GM23248 (cell line): ENCODE measurements at regions not wholly inside any gene's neighbourhood (a gene's known extent, or its start where the extent isn't known, plus 50 kb on each side); places are given as distances from the start of the nearest gene placed in this dataset.

Source experiments
- DNase-seq: peaks from one replicate; pipeline ENCODE4 v3.0.0-alpha.2; 2015
- H2AFZ ChIP-seq: fragments of 200-600 bp; sonication (generic); 2 replicates; pipeline ENCODE4 v1.6.1; 2016; ENCODE audit warnings: antibody characterized with exemption
- H3F3A ChIP-seq: fragments of 200-600 bp; sonication (generic); 2 replicates; pipeline ENCODE4 v1.6.1; 2016; ENCODE audit warnings: mild to moderate bottlenecking, antibody characterized with exemption, mixed run types; ENCODE audit not compliant: insufficient read depth
- H3K27ac ChIP-seq: fragments of 200-600 bp; sonication (generic); 2 replicates; pipeline ENCODE4 v1.5.1; 2016; ENCODE audit warnings: mild to moderate bottlenecking
- H3K27me3 ChIP-seq: fragments of 200-600 bp; sonication (generic); replicated peaks from 2 replicates; pipeline ENCODE4 v1.6.1; 2016; ENCODE audit warnings: mild to moderate bottlenecking; ENCODE audit not compliant: insufficient read depth
- H3K36me3 ChIP-seq: fragments of 200-600 bp; sonication (generic); 2 replicates; pipeline ENCODE4 v1.6.1; 2016; ENCODE audit warnings: low read depth, mild to moderate bottlenecking
- H3K4me1 ChIP-seq: fragments of 200-600 bp; sonication (generic); 2 replicates; pipeline ENCODE4 v1.6.1; 2016; ENCODE audit warnings: mild to moderate bottlenecking; ENCODE audit not compliant: insufficient read depth
- H3K4me2 ChIP-seq: fragments of 200-600 bp; sonication (generic); one replicate; pipeline ENCODE4 v1.6.1; 2016; ENCODE audit warnings: mild to moderate bottlenecking; ENCODE audit not compliant: unreplicated experiment
- H3K4me3 ChIP-seq: fragments of 200-600 bp; sonication (generic); 2 replicates; pipeline ENCODE4 v1.5.1; 2016; ENCODE audit warnings: mild to moderate bottlenecking
- H3K79me2 ChIP-seq: fragments of 200-600 bp; sonication (generic); 2 replicates; pipeline ENCODE4 v1.6.1; 2016; ENCODE audit warnings: mild to moderate bottlenecking; ENCODE audit not compliant: insufficient read depth
- H3K9ac ChIP-seq: fragments of 200-600 bp; sonication (generic); 2 replicates; pipeline ENCODE4 v1.6.1; 2016; ENCODE audit warnings: mild to moderate bottlenecking
- H3K9me2 ChIP-seq: fragments of 200-600 bp; sonication (generic); 2 replicates; pipeline ENCODE4 v1.6.1; 2016; ENCODE audit warnings: mixed run types, mild to moderate bottlenecking, moderate library complexity; ENCODE audit not compliant: insufficient read depth
- H3K9me3 ChIP-seq: fragments of 200-600 bp; sonication (generic); one replicate; pipeline ENCODE4 v1.6.1; 2017; ENCODE audit warnings: low read depth
- H4K20me1 ChIP-seq: fragments of 200-600 bp; sonication (generic); 2 replicates; pipeline ENCODE4 v1.6.0; 2016; ENCODE audit not compliant: insufficient read depth
- EZH2 ChIP-seq: fragments of 200-600 bp; sonication (generic); IDR thresholded peaks from 2 replicates; pipeline ENCODE4 v1.6.1; 2018; ENCODE audit warnings: antibody characterized with exemption, mild to moderate bottlenecking; ENCODE audit not compliant: insufficient read depth, poor library complexity, severe bottlenecking
- EZH2phosphoT487 ChIP-seq: fragments of 200-600 bp; sonication (generic); IDR thresholded peaks from 2 replicates; pipeline ENCODE4 v1.6.1; 2018; ENCODE audit warnings: antibody characterized with exemption, moderate library complexity, mild to moderate bottlenecking, low read depth; ENCODE audit not compliant: insufficient read depth
- WGBS, 2 experiments: methylation state at CpG; one replicate each; pipeline ENCODE4 v1.1.6; 2015 to 2017; ENCODE audit warnings: low lambda C conversion rate in 2 of 2, low coverage in 1 of 2; ENCODE audit errors: missing lambda C conversion rate in 2 of 2; 5-methylcytosine and 5-hydroxymethylcytosine counted together
- in situ Hi-C: fragments of 300-500 bp; cut with MboI; formaldehyde crosslinking; loops from 2 replicates; pipeline ENCODE4 v1.15.0; 2020

DNA sequence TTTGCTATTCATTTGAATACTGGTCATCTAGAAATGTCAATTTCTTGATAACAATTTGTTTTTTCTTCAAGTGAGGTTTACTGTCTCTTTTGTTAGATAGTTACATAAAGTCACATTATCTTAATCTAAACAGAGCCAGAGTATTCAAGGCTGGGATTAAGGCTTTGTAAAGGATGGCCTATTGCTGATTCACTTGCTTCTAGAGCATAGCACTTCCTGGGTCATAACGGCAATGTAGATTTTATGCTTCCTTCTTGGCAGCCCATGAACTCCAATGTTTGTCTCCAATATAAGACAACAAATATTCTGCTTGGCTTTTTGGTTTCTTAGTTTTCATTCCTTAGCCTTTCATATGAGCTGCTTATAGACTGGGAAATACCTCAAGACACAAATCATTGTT, 2007.9 kb upstream of the CDH6 start:
- TF ChIP-seq EZH2 (no peak), EZH2phosphoT487 (no peak)
- Histone ChIP-seq H3K9me3 (peaks cover 4% of the 10 kb centered on the region), H3K27ac (no peak overlapping the region), H3K27me3 (no peaks in the 10 kb centered on the region), H2AFZ (no peak overlapping the region), H3K4me2 (no peak overlapping the region), H3K9me2 (no peaks in the 10 kb centered on the region), H3K36me3 (no peaks in the 10 kb centered on the region), H3K4me1 (no peaks in the 10 kb centered on the region), H3K9ac (no peak overlapping the region), H3K4me3 (no peak overlapping the region), H3K79me2 (no peaks in the 10 kb centered on the region), H3F3A (no peaks in the 10 kb centered on the region), H4K20me1 (no peaks in the 10 kb centered on the region)
- 19 to 27% methylated on average over 1 of the region's 1 CpG for WGBS, 2 experiments
- no peak for DNase-seq
- in situ Hi-C loops = no loop called here

DNA sequence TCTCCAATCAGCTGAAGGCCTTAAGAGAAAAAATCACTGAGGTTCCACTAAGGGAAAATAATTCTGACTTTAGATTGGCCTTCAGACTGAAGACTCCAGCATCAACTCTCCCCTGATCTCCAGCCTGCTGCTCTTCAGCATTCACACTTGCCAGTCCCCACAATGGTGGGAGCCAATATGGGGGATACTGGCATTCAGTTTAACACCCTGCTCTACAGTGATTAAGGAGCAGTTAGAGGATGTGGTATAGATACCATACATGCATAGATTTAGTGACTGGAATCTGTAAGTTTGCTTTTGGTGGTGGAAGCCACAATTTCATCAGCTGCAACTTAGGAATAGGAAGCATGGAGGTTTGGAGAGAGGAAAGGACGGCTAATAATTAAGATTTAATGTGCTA, 2017.7 kb upstream of the CDH6 start:
- Histone ChIP-seq H3K4me2 (no peak overlapping the region), H3K36me3 (no peaks in the 10 kb centered on the region), H3K27me3 (no peaks in the 10 kb centered on the region), H3K9me3 (no peaks in the 10 kb centered on the region), H3F3A (no peaks in the 10 kb centered on the region), H3K27ac (no peak overlapping the region), H3K79me2 (no peaks in the 10 kb centered on the region), H4K20me1 (no peaks in the 10 kb centered on the region), H3K9me2 (no peaks in the 10 kb centered on the region), H3K4me3 (no peak overlapping the region), H3K4me1 (no peaks in the 10 kb centered on the region), H2AFZ (no peak overlapping the region), H3K9ac (no peak overlapping the region)
- 0 to 3% methylated on average over 1 of the region's 1 CpG for WGBS, 2 experiments
- DNase-seq = no peak
- TF ChIP-seq EZH2 (no peak), EZH2phosphoT487 (no peak)
- in situ Hi-C loops = no loop called here

DNA sequence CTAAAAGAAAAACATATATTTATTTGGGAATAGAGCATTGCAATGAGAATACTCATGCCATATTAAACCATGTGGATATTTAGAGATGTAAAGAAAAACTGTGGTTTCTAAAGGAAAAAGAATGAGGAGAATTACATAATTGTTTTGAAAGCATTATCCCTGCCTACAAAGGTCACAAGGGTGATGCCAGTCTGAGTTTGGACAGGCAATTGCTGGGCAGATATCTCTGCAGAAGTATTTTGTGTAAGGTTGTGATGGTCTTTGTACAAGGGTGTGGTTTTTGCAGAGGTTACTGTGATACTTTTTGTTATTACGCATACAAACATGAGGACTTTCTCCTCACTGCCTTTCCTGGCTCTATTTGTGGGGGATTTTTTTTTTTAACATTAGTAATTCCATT, 2022.9 kb upstream of the CDH6 start:
- Histone ChIP-seq H2AFZ (no peak overlapping the region), H3K27ac (no peak overlapping the region), H3K36me3 (no peaks in the 10 kb centered on the region), H3K27me3 (no peaks in the 10 kb centered on the region), H3K79me2 (no peaks in the 10 kb centered on the region), H3K9me3 (no peaks in the 10 kb centered on the region), H3K4me3 (no peak overlapping the region), H3K4me1 (no peaks in the 10 kb centered on the region), H3K9ac (no peak overlapping the region), H3F3A (no peaks in the 10 kb centered on the region), H4K20me1 (no peaks in the 10 kb centered on the region), H3K4me2 (no peak overlapping the region), H3K9me2 (no peaks in the 10 kb centered on the region)
- TF ChIP-seq EZH2 = no peak
- no peak for TF ChIP-seq EZH2phosphoT487
- no peak for DNase-seq
- WGBS, 2 experiments = 20 to 31% methylated on average over 1 of the region's 1 CpG
- in situ Hi-C loops = no loop called here

- no peak overlapping the region for H3K4me2 ChIP-seq
- in situ Hi-C loops = no loop called here
- no peaks in the 10 kb centered on the region for H3K9me3 ChIP-seq
- TF ChIP-seq EZH2 = no peak
- no peak for TF ChIP-seq EZH2phosphoT487
- DNase-seq = no peak
- no peaks in the 10 kb centered on the region for H3K4me1 ChIP-seq
- H3F3A ChIP-seq = no peaks in the 10 kb centered on the region
- H2AFZ ChIP-seq = no peak overlapping the region
- H3K27ac ChIP-seq = no peak overlapping the region
- no peak overlapping the region for H3K9ac ChIP-seq
- no peaks in the 10 kb centered on the region for H4K20me1 ChIP-seq
- H3K79me2 ChIP-seq = no peaks in the 10 kb centered on the region
- H3K36me3 ChIP-seq = no peaks in the 10 kb centered on the region
- 3 to 4% methylated on average over 2 of the region's 2 CpGs for WGBS, 2 experiments
- H3K9me2 ChIP-seq = no peaks in the 10 kb centered on the region
- no peak overlapping the region for H3K4me3 ChIP-seq
- H3K27me3 ChIP-seq = no peaks in the 10 kb centered on the region
Observed at GRCh38 chr5:29169886-29170285, 2023.6 kb upstream of the CDH6 start.

DNA sequence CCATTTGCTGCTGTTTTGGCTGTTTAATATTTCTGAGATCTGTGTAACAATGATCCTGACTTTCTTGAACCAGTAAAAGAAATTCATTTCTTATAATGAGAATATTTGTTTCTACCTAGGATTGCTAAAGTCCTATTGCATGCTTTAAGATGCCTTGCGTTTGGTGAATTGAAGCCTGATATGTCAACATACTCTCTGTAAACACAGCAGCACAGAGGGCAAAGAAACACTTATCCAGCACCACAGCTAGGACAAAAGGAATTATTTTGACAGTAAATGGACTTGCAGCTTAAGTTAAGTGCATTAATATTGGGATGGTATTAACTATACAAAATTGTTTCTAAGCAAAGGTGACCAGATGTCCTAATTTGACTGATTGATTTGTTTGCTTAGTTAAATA, 2031.2 kb upstream of the CDH6 start:
- no peak overlapping the region for H3K27ac ChIP-seq
- no peaks in the 10 kb centered on the region for H3K79me2 ChIP-seq
- in situ Hi-C loops = no loop called here
- H3K4me3 ChIP-seq = no peak overlapping the region
- H3K4me2 ChIP-seq = no peak overlapping the region
- H3K9ac ChIP-seq = no peak overlapping the region
- H3K27me3 ChIP-seq = no peaks in the 10 kb centered on the region
- no peaks in the 10 kb centered on the region for H3F3A ChIP-seq
- DNase-seq = no peak
- no peaks in the 10 kb centered on the region for H3K9me3 ChIP-seq
- no peaks in the 10 kb centered on the region for H3K36me3 ChIP-seq
- no peak overlapping the region for H2AFZ ChIP-seq
- H3K4me1 ChIP-seq = no peaks in the 10 kb centered on the region
- 20% methylated on average over 1 of the region's 1 CpG for WGBS, 2 experiments
- no peak for TF ChIP-seq EZH2
- no peak for TF ChIP-seq EZH2phosphoT487
- H4K20me1 ChIP-seq = no peaks in the 10 kb centered on the region
- no peaks in the 10 kb centered on the region for H3K9me2 ChIP-seq
